G401 (cell line): ENCODE measurements at regions not wholly inside any gene's neighbourhood (a gene's known extent, or its start where the extent isn't known, plus 50 kb on each side); places are given as distances from the start of the nearest gene placed in this dataset.

Source experiments
- DNase-seq: peaks from one replicate; pipeline ENCODE4 v3.0.0-alpha.2; 2015; ENCODE audit warnings: low spot score
- in situ Hi-C: cut with HindIII; loops from 2 replicates; pipeline ENCODE4 v1.10.0; 2016; ENCODE audit warnings: low sequenced_read_pairs, mixed read lengths

GRCh38 chr1:110816945-110817344 lies 56.0 kb upstream of the CD53 start:
- in situ Hi-C loops = no loop called here

DNA sequence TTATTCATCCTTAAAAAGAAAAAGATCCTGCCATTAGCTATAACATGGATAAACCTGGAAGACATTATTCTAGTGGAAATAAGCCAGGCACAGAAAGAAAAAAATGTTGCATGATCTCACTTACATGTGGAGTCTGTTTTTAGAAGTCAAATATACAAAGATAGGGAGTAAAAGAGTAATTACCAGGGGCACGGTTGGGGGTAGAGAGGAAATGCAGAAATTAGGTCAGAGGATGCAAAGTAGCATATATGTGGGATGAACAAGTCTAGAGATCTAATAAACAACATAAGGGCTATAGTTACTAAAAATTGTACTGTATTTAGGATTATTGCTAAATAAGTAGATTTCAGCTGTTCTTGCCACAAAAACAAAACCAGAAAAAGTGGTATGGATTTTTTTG lies 61.4 kb upstream of the CD53 start:
- in situ Hi-C loops = no loop called here

More at GRCh38 chr1:110816945-110817344, 56.0 kb upstream of the CD53 start:
- no peak for DNase-seq

GRCh38 chr1:110800079-110800478 lies 72.9 kb upstream of the CD53 start:
- in situ Hi-C loops = no loop called here
- DNase-seq = no peak

More for the DNA sequence above, 61.4 kb upstream of the CD53 start:
- no peak for DNase-seq

GRCh38 chr1:110798691-110799256 lies 74.2 kb upstream of the CD53 start:
- in situ Hi-C loops = no loop called here

GRCh38 chr1:110788673-110789072 lies 84.3 kb upstream of the CD53 start:
- in situ Hi-C loops = no loop called here
- no peak for DNase-seq

More at GRCh38 chr1:110798691-110799256, 74.2 kb upstream of the CD53 start:
- DNase-seq = no peak

GRCh38 chr1:110787328-110788071 lies 85.4 kb upstream of the CD53 start:
- in situ Hi-C loops = no loop called here
- no peak for DNase-seq

DNA sequence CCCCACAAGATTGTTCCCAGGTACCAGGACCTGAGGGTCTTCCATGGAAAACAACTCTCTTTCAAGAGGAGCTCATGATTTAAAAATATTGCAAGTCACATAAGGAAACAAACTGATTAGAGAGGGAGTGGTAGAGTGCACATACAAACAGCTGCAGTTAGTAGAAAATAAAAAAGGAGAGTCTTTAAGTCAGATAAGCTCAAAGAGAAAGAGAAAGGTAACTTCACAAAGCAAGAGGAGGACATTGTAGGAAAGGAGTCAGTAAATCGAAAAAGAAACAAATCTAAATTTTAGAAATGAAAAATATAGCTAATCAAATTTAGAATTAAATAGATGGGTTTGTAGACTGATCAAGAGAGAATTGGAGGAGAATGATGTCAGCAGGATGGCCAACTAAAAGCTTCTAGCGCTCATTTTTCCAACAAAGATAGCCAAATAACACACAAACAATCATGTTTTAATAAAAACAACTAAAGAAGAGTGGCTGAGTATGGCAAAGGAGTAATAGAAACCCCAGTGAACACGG lies 86.1 kb upstream of the CD53 start:
- DNase-seq = no peak
- in situ Hi-C loops = no loop called here

- in situ Hi-C loops = no loop called here
- no peak for DNase-seq
These were observed 87.3 kb upstream of the CD53 start for GRCh38 chr1:110785612-110786011.

- in situ Hi-C loops = no loop called here
- no peak for DNase-seq
These were observed 87.9 kb upstream of the CD53 start for GRCh38 chr1:110785055-110785454.

- in situ Hi-C loops = no loop called here
- peak; percentile 82 for DNase-seq
These were observed 89.5 kb upstream of the CD53 start for GRCh38 chr1:110783292-110783918.

DNA sequence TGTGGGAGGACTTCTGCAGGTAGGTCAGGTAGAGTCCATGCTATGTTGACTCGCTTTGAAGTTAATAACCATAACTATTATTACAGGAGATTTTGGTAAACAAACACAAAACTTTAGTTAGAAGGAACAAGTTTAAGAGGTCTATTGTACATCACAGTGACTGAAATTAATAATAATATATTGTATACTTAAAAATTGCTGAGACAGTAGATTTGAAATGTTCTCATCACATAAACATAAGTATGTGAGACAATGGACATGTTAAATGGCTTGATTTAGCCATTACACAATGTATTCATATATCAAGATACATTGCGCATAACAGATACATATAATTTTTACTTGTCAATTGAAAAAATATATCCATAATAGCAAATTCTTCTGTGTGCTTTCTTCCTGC lies 91.4 kb upstream of the CD53 start:
- in situ Hi-C loops = no loop called here
- no peak for DNase-seq

DNA sequence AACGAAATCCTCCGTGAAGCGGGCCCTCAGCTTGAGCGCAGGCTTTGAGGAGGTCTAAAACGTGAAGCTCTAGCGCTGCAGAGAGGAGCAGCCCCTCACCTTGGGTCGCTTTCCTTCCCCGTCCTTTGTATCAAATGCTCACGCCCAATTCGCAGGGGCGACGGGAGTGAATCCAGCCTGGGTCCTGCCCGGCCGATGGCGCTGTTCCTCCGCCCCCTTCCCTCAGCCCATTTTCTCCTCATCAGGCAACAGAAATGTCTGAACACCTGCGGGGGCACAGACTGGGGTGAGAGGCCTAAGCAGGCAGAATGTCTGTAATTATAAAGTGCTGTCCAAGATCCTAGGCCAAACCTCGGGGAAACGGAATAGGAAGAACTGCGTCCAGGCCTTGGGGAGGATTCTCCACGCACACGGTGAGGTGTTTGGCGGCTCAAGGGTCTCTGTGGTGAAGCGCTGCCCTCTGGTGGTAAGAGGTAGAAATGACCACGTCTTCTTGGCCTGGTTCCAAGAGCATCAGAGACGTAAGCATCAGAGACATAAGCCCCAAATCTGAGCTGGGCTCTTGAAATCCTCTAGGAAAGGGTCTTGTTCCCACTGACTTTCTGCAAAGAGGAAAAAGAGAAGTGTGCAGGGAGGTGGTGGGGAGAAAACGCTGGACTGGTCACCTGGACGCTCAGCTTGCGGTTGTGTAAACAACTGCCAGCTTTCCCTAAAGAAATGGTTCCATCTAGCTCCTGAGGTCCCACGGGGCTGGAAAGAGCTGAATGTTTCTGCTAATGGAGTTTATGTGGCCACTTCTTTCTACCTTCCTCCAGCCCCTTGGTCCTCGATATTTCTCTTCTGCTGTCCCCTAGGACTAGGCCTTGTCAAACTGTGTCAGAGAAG lies 92.1 kb upstream of the CD53 start:
- in situ Hi-C loops = no loop called here
- peak; percentile 85 for DNase-seq

GRCh38 chr1:110779636-110780035 lies 93.3 kb upstream of the CD53 start:
- no peak for DNase-seq
- in situ Hi-C loops = no loop called here

GRCh38 chr1:110778821-110779220 lies 94.1 kb upstream of the CD53 start:
- in situ Hi-C loops = no loop called here

GRCh38 chr1:110777228-110777627 lies 95.7 kb upstream of the CD53 start:
- DNase-seq = no peak
- in situ Hi-C loops = no loop called here

More at GRCh38 chr1:110778821-110779220, 94.1 kb upstream of the CD53 start:
- DNase-seq = no peak

DNA sequence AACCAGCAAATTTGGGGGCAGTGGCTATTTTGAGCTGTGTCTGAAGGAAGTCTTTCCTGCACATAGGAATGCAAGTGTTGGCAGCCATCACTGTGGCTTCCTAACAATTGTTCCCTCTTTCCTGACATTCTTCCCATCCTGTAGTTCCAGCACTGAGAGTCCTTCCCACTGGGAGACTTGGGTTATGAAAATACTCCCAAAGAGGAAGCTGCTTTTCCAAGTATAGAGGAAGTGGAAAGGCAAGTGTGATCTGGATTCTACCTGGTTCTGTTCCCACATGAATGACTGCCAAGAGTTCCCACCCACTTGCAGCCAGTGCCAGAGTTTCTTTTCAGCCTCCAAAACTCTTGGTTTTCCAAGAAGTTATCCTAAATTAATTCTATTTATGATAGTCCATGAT lies 98.5 kb upstream of the CD53 start:
- no peak for DNase-seq
- in situ Hi-C loops = no loop called here

- no peak for DNase-seq
- in situ Hi-C loops = no loop called here
These were observed 99.1 kb upstream of the KCNA3 start for GRCh38 chr1:110773813-110774212.

- no peak for DNase-seq
- in situ Hi-C loops = no loop called here
These were observed 96.7 kb upstream of the KCNA3 start for GRCh38 chr1:110771245-110772022.

GRCh38 chr1:110770832-110771231 lies 96.1 kb upstream of the KCNA3 start:
- no peak for DNase-seq

More at GRCh38 chr1:110770832-110771231, 96.1 kb upstream of the KCNA3 start:
- in situ Hi-C loops = no loop called here
